Activated naive CD8-positive, alpha-beta T cell treated with anti-CD3 and anti-CD28 coated beads, Interleukin-2, amount 10 ng/mL, durations not matched to agents 7 days and 5 days (primary cell): ENCODE measurements at regions not wholly inside any gene's neighbourhood (a gene's known extent, or its start where the extent isn't known, plus 50 kb on each side); places are given as distances from the start of the nearest gene placed in this dataset.
A peak's percentile ranks its signal among the peaks of the same experiment; 100 is the strongest.

Experiments
- ATAC-seq: fragments of 150-1000 bp; cut with Tn5 transposase; one replicate; pipeline ENCODE4 v1.10.0; 2021; ENCODE audit warnings: low read depth, moderate library complexity
- POLR2A ChIA-PET: fragments of 350-600 bp; sonication (Branson Sonifier 250); formaldehyde crosslinking; loops from one replicate; lab custom pipeline; 2021; ENCODE audit warnings: antibody characterized with exemption; lab: Charles Lee
- DNase-seq: peaks from one replicate; pipeline ENCODE4 v3.0.0; 2021
- H3K27ac Mint-ChIP-seq: one replicate; pipeline ENCODE4 v1.8.0; 2022; ENCODE audit warnings: mild to moderate bottlenecking, mixed read lengths
- H3K27me3 Mint-ChIP-seq: one replicate; pipeline ENCODE4 v1.8.0; 2022; ENCODE audit warnings: mild to moderate bottlenecking, moderate library complexity, mixed read lengths
- H3K36me3 Mint-ChIP-seq: one replicate; pipeline ENCODE4 v1.8.0; 2021; ENCODE audit warnings: mild to moderate bottlenecking, mixed read lengths
- H3K4me1 Mint-ChIP-seq: one replicate; pipeline ENCODE4 v1.8.0; 2021; ENCODE audit warnings: mixed read lengths
- H3K4me3 Mint-ChIP-seq: one replicate; pipeline ENCODE4 v1.8.0; 2022; ENCODE audit warnings: mild to moderate bottlenecking, moderate library complexity, mixed read lengths
- H3K9me3 Mint-ChIP-seq: one replicate; pipeline ENCODE4 v1.8.0; 2021; ENCODE audit warnings: mixed read lengths

GRCh38 chr17:73942703-73943415, 260.6 kb upstream of the RPL38 start:
- Mint-ChIP-seq H3K27ac (no peak overlapping the region), H3K36me3 (no peaks in the 10 kb centered on the region), H3K4me1 (no peaks in the 10 kb centered on the region), H3K4me3 (no peak overlapping the region), H3K9me3 (no peaks in the 10 kb centered on the region), H3K27me3 (peaks cover 6% of the 10 kb centered on the region)
- DNase-seq (no peak), ATAC-seq (no peak)
- POLR2A ChIA-PET = no interaction called here

DNA sequence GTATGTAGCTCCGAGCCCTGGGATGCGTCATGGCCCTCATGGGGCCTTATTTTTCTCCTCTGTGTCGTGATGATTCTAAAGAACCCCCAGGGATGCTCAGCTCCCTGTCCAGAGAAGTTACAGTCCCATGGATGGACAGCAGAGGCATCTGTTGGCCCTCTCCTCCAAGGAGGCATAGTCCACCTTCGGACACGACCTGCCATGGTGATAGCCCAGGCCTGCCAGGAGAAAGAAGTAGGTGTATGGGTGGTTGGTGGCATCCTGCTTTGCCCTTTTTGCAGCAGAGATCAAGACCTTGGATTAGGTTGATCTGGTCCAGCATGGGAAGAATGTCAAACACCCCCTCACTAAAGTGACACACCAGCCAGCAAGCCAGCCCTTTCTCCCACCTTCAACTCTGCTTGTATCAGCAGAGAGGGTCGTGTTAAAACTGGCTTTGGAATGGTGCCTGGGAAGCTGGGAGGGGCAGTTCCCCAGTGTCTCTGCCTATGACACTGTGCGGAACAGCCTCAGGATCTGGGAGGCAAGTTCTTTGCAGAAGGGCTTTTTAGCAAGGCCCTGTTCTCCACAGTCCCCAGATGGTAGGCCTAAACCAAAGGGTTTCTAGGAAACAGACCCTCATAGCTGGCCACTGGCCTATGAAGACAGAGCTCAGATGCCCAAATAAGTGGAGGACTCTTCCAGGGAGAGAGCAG, 259.9 kb upstream of the RPL38 start:
- POLR2A ChIA-PET = no interaction called here
- no peaks in the 10 kb centered on the region for H3K4me1 Mint-ChIP-seq

GRCh38 chr17:73944366-73944765, 259.1 kb upstream of the RPL38 start:
- Mint-ChIP-seq H3K4me1 (no peaks in the 10 kb centered on the region), H3K4me3 (no peak overlapping the region), H3K9me3 (no peaks in the 10 kb centered on the region), H3K27ac (no peak overlapping the region), H3K27me3 (peaks cover 8% of the 10 kb centered on the region), H3K36me3 (no peaks in the 10 kb centered on the region)
- ATAC-seq (no peak), DNase-seq (no peak)
- POLR2A ChIA-PET = no interaction called here

More for the DNA sequence above, 259.9 kb upstream of the RPL38 start:
- DNase-seq (no peak), ATAC-seq (no peak)
- no peaks in the 10 kb centered on the region for H3K36me3 Mint-ChIP-seq
- H3K4me3 Mint-ChIP-seq = no peak overlapping the region
- no peak overlapping the region for H3K27ac Mint-ChIP-seq
- no peaks in the 10 kb centered on the region for H3K9me3 Mint-ChIP-seq
- peaks cover 8% of the 10 kb centered on the region for H3K27me3 Mint-ChIP-seq

DNA sequence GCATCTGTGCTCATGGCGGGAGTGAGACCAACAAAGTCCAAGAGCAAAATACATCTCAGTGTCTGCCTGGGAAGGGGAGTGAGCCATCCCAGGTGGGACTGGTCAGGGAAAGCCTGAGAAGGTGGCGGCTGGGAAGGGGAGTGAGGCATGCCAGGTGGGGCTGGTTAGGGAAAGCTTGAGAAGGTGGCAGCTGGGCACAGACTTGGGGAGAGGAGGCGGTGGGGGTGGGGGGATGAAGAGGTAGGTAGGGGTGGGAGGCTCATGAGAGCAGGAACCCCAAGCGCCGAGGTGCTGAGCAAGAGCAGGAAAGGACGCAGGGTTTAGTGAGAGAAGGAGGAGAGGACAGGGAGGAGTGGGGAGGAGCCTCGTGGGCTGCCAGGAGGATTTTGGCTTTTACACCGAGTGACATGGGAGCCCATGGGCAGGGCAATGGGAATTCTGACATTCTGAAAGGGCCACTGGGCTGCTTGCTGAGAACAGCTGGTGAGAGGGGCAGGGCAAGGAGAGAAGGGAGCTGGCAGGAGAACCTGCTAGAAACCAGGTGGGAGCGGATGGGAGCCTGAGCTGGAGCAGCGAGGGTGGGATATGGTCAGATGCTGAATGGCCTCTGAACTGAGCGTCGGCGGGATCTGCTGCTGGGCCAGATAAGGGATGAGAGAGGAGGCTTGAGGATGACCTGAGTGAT, 256.1 kb upstream of the RPL38 start:
- Mint-ChIP-seq H3K27ac (no peak overlapping the region), H3K9me3 (no peaks in the 10 kb centered on the region), H3K27me3 (peaks cover 17% of the 10 kb centered on the region), H3K36me3 (no peaks in the 10 kb centered on the region), H3K4me3 (no peak overlapping the region), H3K4me1 (no peaks in the 10 kb centered on the region)
- DNase-seq (no peak), ATAC-seq (no peak)
- POLR2A ChIA-PET = no interaction called here

DNA sequence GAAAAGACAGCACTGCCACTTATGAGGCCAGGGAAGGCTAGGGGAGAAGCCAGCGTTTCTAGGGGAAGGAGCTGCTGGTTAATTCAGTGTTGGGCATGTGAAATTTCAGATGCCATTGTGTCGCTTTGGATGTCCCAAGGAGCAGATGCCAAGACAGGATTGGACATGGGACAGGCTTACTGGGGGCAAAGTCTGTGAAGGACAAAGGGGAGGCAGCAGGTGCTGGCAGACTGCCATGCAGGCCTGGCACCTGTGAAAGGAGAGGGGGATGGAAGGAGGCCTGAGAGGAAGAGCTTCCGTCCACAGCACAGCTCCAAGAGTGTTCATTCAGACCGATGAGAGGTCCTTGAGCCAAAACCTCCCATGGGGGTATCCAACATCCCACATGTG, 255.5 kb upstream of the RPL38 start:
- peaks cover 19% of the 10 kb centered on the region for H3K27me3 Mint-ChIP-seq
- POLR2A ChIA-PET = no interaction called here
- DNase-seq (no peak), ATAC-seq (no peak)
- no peaks in the 10 kb centered on the region for H3K4me1 Mint-ChIP-seq
- H3K27ac Mint-ChIP-seq = no peak overlapping the region
- no peaks in the 10 kb centered on the region for H3K9me3 Mint-ChIP-seq
- no peak overlapping the region for H3K4me3 Mint-ChIP-seq
- no peaks in the 10 kb centered on the region for H3K36me3 Mint-ChIP-seq

DNA sequence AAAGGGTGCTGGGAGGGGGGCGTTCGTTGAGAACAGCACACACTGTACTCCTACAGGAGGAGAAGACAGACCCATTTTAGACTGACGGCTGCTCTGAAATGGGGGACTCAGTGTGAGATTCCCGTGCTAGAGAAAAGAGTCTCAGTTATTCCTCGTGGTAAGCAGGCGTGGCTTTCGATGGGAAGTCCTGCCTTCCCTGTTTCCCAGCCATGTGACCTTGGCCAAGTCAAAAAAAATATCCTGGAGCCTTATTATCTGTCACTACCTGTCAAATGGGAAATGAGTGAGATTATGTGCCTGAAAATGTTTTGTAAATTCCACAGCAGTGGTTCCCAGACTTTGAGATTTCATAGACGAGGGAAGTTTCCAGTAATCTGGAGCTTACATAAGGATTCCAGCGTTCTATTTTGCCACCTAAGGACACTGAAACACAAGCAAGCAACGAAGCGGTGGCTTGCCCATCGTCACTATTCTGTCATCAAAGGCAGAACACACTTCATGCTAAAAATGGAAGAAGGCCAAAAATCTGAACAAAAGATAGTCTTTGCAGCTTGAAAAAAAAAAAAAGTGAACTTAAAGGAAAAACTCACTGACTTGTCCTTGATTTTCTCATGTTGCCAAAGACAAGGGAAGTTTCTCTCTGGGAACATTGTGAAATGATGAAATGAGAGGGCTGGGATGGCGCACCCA, 253.4 kb upstream of the RPL38 start:
- H3K36me3 Mint-ChIP-seq = no peaks in the 10 kb centered on the region
- peaks cover 19% of the 10 kb centered on the region for H3K27me3 Mint-ChIP-seq
- no peaks in the 10 kb centered on the region for H3K4me1 Mint-ChIP-seq
- ATAC-seq (no peak), DNase-seq (no peak)
- POLR2A ChIA-PET = no interaction called here
- no peaks in the 10 kb centered on the region for H3K9me3 Mint-ChIP-seq
- no peak overlapping the region for H3K4me3 Mint-ChIP-seq
- no peak overlapping the region for H3K27ac Mint-ChIP-seq

- Mint-ChIP-seq H3K4me1 (no peaks in the 10 kb centered on the region), H3K36me3 (no peaks in the 10 kb centered on the region), H3K4me3 (no peak overlapping the region), H3K27ac (no peak overlapping the region), H3K27me3 (peaks cover 19% of the 10 kb centered on the region), H3K9me3 (no peaks in the 10 kb centered on the region)
- no peak for ATAC-seq
- no peak for DNase-seq
- POLR2A ChIA-PET = no interaction called here
Measured at GRCh38 chr17:73950593-73950914, 252.9 kb upstream of the RPL38 start.

- Mint-ChIP-seq H3K4me1 (no peaks in the 10 kb centered on the region), H3K4me3 (no peak overlapping the region), H3K9me3 (no peaks in the 10 kb centered on the region), H3K27me3 (peaks cover 19% of the 10 kb centered on the region), H3K27ac (no peak overlapping the region), H3K36me3 (no peaks in the 10 kb centered on the region)
- DNase-seq (no peak), ATAC-seq (no peak)
- POLR2A ChIA-PET = no interaction called here
Measured at GRCh38 chr17:73952082-73952479, 251.4 kb upstream of the RPL38 start.

DNA sequence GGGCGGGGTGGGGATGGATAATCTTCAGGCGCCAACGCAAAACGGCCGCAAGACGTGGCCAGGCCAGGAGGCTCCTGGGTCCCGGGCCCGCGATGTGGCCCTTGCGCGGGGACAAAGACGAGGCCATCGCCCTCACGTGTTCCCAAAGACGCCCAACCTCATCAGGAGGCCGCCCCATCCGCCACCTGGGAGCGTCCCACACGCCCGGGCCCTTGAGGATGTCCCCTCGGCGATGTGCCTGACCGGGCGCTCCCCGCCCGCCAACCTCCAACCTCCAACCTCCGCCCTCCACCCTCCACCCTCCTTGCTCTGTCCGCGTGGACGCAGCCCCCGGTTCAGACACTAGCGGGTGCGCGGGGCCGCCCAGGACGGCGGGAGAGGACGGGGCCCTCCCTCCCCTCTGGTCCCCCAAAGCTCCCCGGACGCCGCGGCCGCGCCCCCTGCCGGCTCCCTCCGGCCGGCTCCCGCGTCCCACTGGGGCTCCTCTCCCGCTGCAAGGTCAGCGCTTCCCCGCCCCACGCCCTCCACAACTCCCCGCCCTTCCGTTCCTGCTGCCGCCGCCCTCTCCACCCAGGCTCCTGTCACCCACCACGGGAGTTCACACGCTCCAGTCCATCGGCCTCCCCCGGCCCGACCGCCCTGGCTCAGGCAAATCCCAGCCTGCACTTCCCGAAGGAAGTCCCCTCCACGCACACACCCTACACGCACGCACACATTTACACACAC, 250.8 kb upstream of the RPL38 start:
- no peaks in the 10 kb centered on the region for H3K36me3 Mint-ChIP-seq
- H3K4me1 Mint-ChIP-seq = no peaks in the 10 kb centered on the region
- no peak overlapping the region for H3K4me3 Mint-ChIP-seq
- POLR2A ChIA-PET = no interaction called here
- peaks cover 19% of the 10 kb centered on the region for H3K27me3 Mint-ChIP-seq
- H3K27ac Mint-ChIP-seq = no peak overlapping the region
- peak; percentile 63 for DNase-seq
- peak; percentile 64 for ATAC-seq
- no peaks in the 10 kb centered on the region for H3K9me3 Mint-ChIP-seq

DNA sequence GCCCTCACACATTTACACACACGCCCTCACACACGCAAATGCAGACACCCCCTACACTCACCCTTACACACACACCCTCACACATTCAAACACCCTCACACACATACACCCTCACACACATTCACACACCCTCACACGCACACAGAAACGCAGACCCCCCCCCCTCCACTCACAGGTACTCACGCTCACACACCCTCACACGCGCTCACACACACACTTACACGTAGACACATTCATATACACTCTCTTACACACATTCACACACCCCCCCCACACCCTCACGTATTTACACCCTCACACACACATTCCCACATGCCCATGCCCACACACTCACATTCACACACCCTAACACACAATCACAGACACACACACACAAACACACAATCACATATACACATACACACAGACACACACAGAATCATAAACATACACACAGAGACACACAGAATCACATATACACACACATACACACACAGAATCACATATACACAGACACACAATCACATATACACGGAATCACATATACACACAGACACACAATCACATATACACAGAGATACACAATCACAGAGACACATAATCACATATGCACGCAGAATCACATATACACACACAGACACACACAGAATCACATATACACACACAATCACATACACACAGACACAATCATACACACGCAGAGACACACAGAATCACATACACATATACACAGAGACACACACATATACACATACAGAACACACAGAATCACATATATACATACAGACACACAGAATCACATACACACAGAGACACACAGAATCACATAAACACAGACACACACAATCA, 250.1 kb upstream of the RPL38 start:
- no peaks in the 10 kb centered on the region for H3K36me3 Mint-ChIP-seq
- ATAC-seq (no peak), DNase-seq (no peak)
- H3K27ac Mint-ChIP-seq = no peak overlapping the region
- POLR2A ChIA-PET = no interaction called here
- no peak overlapping the region for H3K4me3 Mint-ChIP-seq
- H3K27me3 Mint-ChIP-seq = peaks cover 17% of the 10 kb centered on the region
- H3K9me3 Mint-ChIP-seq = no peaks in the 10 kb centered on the region
- no peaks in the 10 kb centered on the region for H3K4me1 Mint-ChIP-seq

- Mint-ChIP-seq H3K27me3 (peaks cover 16% of the 10 kb centered on the region), H3K4me3 (no peak overlapping the region), H3K27ac (no peak overlapping the region), H3K36me3 (no peaks in the 10 kb centered on the region), H3K9me3 (no peaks in the 10 kb centered on the region), H3K4me1 (no peaks in the 10 kb centered on the region)
- POLR2A ChIA-PET = no interaction called here
- DNase-seq = no peak
- no peak for ATAC-seq
Measured at GRCh38 chr17:73954951-73955350, 248.5 kb upstream of the RPL38 start.

DNA sequence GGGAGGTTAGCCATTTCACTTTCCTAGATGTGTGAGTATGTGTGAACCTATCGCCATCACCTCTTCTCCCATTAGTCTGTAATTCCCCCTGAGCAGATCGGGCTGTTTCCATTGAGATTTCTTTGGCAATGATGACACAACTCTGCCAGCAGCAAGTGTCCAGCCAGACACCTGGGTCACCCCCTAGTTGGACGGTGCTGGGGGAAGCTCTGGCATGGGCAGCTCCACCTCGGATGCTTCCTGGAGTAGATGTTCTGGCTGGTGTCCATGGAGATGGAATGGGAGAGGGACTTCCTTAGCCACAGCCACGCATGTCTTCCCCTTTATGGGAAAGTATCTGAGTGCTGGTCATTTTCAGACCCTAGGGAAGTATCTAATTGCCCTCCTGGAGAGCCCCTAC, 247.9 kb upstream of the RPL38 start:
- H3K9me3 Mint-ChIP-seq = no peaks in the 10 kb centered on the region
- H3K27me3 Mint-ChIP-seq = peaks cover 20% of the 10 kb centered on the region
- no peak for ATAC-seq
- no peaks in the 10 kb centered on the region for H3K36me3 Mint-ChIP-seq
- H3K4me1 Mint-ChIP-seq = no peaks in the 10 kb centered on the region
- no peak overlapping the region for H3K27ac Mint-ChIP-seq
- H3K4me3 Mint-ChIP-seq = no peak overlapping the region
- POLR2A ChIA-PET = no interaction called here
- no peak for DNase-seq
